SK-N-SH (cell line): ENCODE measurements at regions not wholly inside any gene's neighbourhood (a gene's known extent, or its start where the extent isn't known, plus 50 kb on each side); places are given as distances from the start of the nearest gene placed in this dataset.

Source experiments
- CTCF ChIA-PET: fragments of 300-600, 350-600 bp; formaldehyde crosslinking; extraction: SDS; loops from one replicate; lab custom pipeline; 2021; lab: Yijun Ruan, JAX
- POLR2A ChIA-PET: fragments of 350-600 bp; sonication (Branson Sonifier 250); formaldehyde crosslinking; extraction: SDS; loops from one replicate; lab custom pipeline; 2020; ENCODE audit warnings: antibody characterized with exemption, inconsistent platforms; lab: Yijun Ruan, JAX
- DNase-seq: peaks from one replicate; pipeline ENCODE4 v3.0.0; 2012
- H2AFZ ChIP-seq: fragments of 200-600 bp; sonication (generic); 2 replicates; pipeline ENCODE4 v1.8.1; 2016; ENCODE audit warnings: antibody characterized with exemption, mild to moderate bottlenecking, low read depth
- H3F3A ChIP-seq: fragments of 200-600 bp; sonication (generic); replicated peaks from 2 replicates; pipeline ENCODE3; 2016; ENCODE audit warnings: antibody characterized with exemption, mild to moderate bottlenecking; ENCODE audit not compliant: insufficient read depth
- H3K27ac ChIP-seq, 2 experiments: fragments of 200-500 bp in 1 of 2; fragments of 200-600 bp in 1 of 2; sonication (Bioruptor generic) in 1 of 2; sonication (generic), shearing (Covaris generic) in 1 of 2; 2 replicates each; pipeline versions ENCODE4 v1.5.1 to v1.6.1; 2014 to 2016; ENCODE audit warnings: low read depth in 2 of 2, inconsistent platforms in 1 of 2, low read length in 1 of 2, mild to moderate bottlenecking in 1 of 2, mixed read lengths in 1 of 2
- H3K27me3 ChIP-seq: fragments of 200-600 bp; sonication (generic), shearing (Covaris generic); 2 replicates; pipeline ENCODE4 v1.6.1; 2016; ENCODE audit warnings: mixed run types; ENCODE audit not compliant: insufficient read depth
- H3K36me3 ChIP-seq, 2 experiments: fragments of 200-500 bp in 1 of 2; fragments of 200-600 bp in 1 of 2; sonication (Bioruptor generic) in 1 of 2; sonication (generic) in 1 of 2; replicated peaks in 1 of 2; 2 replicates each; pipeline versions ENCODE3 to v1.5.1; 2014 to 2016; ENCODE audit warnings: low read length in 1 of 2, mild to moderate bottlenecking in 1 of 2; ENCODE audit not compliant: insufficient read depth in 2 of 2, control insufficient read depth in 1 of 2
- H3K4me1 ChIP-seq, 2 experiments: fragments of 200-500 bp in 1 of 2; fragments of 200-600 bp in 1 of 2; sonication (Bioruptor generic) in 1 of 2; sonication (generic), shearing (Covaris generic) in 1 of 2; 2 replicates each; pipeline versions ENCODE4 v1.5.1 to v1.6.1; 2014 to 2016; ENCODE audit warnings: low read depth in 1 of 2, low read length in 1 of 2, mixed run types in 1 of 2; ENCODE audit not compliant: insufficient read depth in 2 of 2, control insufficient read depth in 1 of 2
- H3K4me2 ChIP-seq: fragments of 200-600 bp; sonication (generic), shearing (Covaris generic); 2 replicates; pipeline ENCODE4 v1.6.1; 2017; ENCODE audit warnings: mixed run types
- H3K4me3 ChIP-seq, 2 experiments: fragments of 200-500 bp in 1 of 2; fragments of 200-600 bp in 1 of 2; sonication (Bioruptor generic) in 1 of 2; sonication (generic), shearing (Covaris generic) in 1 of 2; 2 replicates each; pipeline versions ENCODE4 v1.5.1 to v1.8.1; 2014 to 2016; ENCODE audit warnings: low read depth in 2 of 2, inconsistent platforms in 1 of 2, low read length in 1 of 2, mild to moderate bottlenecking in 1 of 2, mixed read lengths in 1 of 2, moderate library complexity in 1 of 2
- H3K79me2 ChIP-seq: fragments of 200-600 bp; sonication (generic); 2 replicates; pipeline ENCODE4 v1.8.1; 2017; ENCODE audit warnings: mild to moderate bottlenecking; ENCODE audit not compliant: insufficient read depth
- H3K9ac ChIP-seq: fragments of 200-600 bp; sonication (generic); 2 replicates; pipeline ENCODE4 v1.6.1; 2017; ENCODE audit warnings: mixed run types
- H3K9me2 ChIP-seq: fragments of 200-600 bp; sonication (generic); 2 replicates; pipeline ENCODE4 v1.6.1; 2017; ENCODE audit warnings: mixed run types
- H3K9me3 ChIP-seq: fragments of 200-600 bp; sonication (generic); 2 replicates; pipeline ENCODE4 v1.6.1; 2017; ENCODE audit warnings: mixed run types, mild to moderate bottlenecking, moderate library complexity
- H4K20me1 ChIP-seq: fragments of 200-600 bp; sonication (generic); 2 replicates; pipeline ENCODE4 v1.6.1; 2017; ENCODE audit warnings: mild to moderate bottlenecking, mixed run types; ENCODE audit not compliant: insufficient read depth
- ELF1 ChIP-seq: IDR thresholded peaks from 2 replicates; pipeline ENCODE4 v1.4.0; 2012
- EP300 ChIP-seq, 2 experiments: IDR thresholded peaks; 2 replicates each; pipeline versions ENCODE4 v1.4.0 to v1.6.1; 2012; ENCODE audit warnings: borderline replicate concordance in 1 of 2, low read depth in 1 of 2, low read length in 1 of 2
- EZH2phosphoT487 ChIP-seq: fragments of 200-600 bp; sonication (generic); IDR thresholded peaks from 2 replicates; pipeline ENCODE4 v1.6.1; 2017; ENCODE audit warnings: low read depth, mixed run types, mild to moderate bottlenecking, antibody characterized with exemption, moderate library complexity, borderline replicate concordance
- FOXJ3 ChIP-seq: sonication (generic); formaldehyde crosslinking; IDR thresholded peaks from 2 replicates; pipeline ENCODE4 v1.5.1; 2020; ENCODE audit warnings: mild to moderate bottlenecking, missing genetic modification reagents
- IRF3 ChIP-seq: fragments of 150-350 bp; IDR thresholded peaks from 2 replicates; pipeline ENCODE4 v1.6.1; 2016; ENCODE audit warnings: mild to moderate bottlenecking, low read depth, low read length
- JUND ChIP-seq: IDR thresholded peaks from 2 replicates; pipeline ENCODE4 v1.4.0; 2012
- MXI1 ChIP-seq: IDR thresholded peaks from 2 replicates; pipeline ENCODE4 v1.6.1; 2012; ENCODE audit warnings: mild to moderate bottlenecking, low read depth, low read length, improper control_type of control experiment
- NFIC ChIP-seq: IDR thresholded peaks from 2 replicates; pipeline ENCODE4 v1.4.0; 2012; ENCODE audit warnings: borderline replicate concordance
- NRF1 ChIP-seq: IDR thresholded peaks from 2 replicates; pipeline ENCODE4 v1.6.1; 2012; ENCODE audit warnings: low read depth, mild to moderate bottlenecking, low read length
- PBX3 ChIP-seq: IDR thresholded peaks from 2 replicates; pipeline ENCODE4; 2012
- RAD21 ChIP-seq: IDR thresholded peaks from 2 replicates; pipeline ENCODE4 v1.6.1; 2012; ENCODE audit warnings: mild to moderate bottlenecking, low read length
- REST ChIP-seq: IDR thresholded peaks from 2 replicates; pipeline ENCODE4 v1.6.1; 2012; ENCODE audit warnings: mild to moderate bottlenecking, low read depth, low read length, moderate library complexity
- RXRA ChIP-seq: IDR thresholded peaks from 2 replicates; pipeline ENCODE4 v1.4.0; 2012; ENCODE audit warnings: low read depth, mild to moderate bottlenecking, borderline replicate concordance
- SIN3A ChIP-seq: IDR thresholded peaks from 2 replicates; pipeline ENCODE4 v1.6.1; 2012; ENCODE audit warnings: low read depth, mild to moderate bottlenecking, low read length, moderate library complexity, borderline replicate concordance
- SMC3 ChIP-seq: IDR thresholded peaks from 2 replicates; pipeline ENCODE4 v1.6.1; 2012; ENCODE audit warnings: low read depth, low read length, improper control_type of control experiment
- TAF1 ChIP-seq: IDR thresholded peaks from 2 replicates; pipeline ENCODE4 v1.6.1; 2012; ENCODE audit warnings: low read depth, mild to moderate bottlenecking, low read length, moderate library complexity, borderline replicate concordance
- TCF12 ChIP-seq: IDR thresholded peaks from 2 replicates; pipeline ENCODE4 v1.4.0; 2012
- TEAD4 ChIP-seq: IDR thresholded peaks from 2 replicates; pipeline ENCODE4 v1.4.0; 2012; ENCODE audit warnings: mild to moderate bottlenecking, borderline replicate concordance; ENCODE audit not compliant: insufficient read depth
- USF2 ChIP-seq: fragments of 150-350 bp; IDR thresholded peaks from 2 replicates; pipeline ENCODE4 v1.6.1; 2017; ENCODE audit warnings: antibody characterized with exemption, low read length, low read depth, borderline replicate concordance
- WGBS: methylation state at CpG from one replicate; pipeline ENCODE4 v1.1.6; 2017; ENCODE audit warnings: low lambda C conversion rate; 5-methylcytosine and 5-hydroxymethylcytosine counted together

GRCh38 chr3:139120086-139121056 is 75.7 kb upstream of the PRR23C start:
- H3F3A ChIP-seq = no peaks in the 10 kb centered on the region
- no peak overlapping the region for H3K4me2 ChIP-seq
- no peak for DNase-seq
- H2AFZ ChIP-seq = no peak overlapping the region
- POLR2A ChIA-PET = no interaction called here
- H4K20me1 ChIP-seq = no peaks in the 10 kb centered on the region
- H3K4me3 ChIP-seq = no peak overlapping the region
- 51% methylated on average over 8 of the region's 9 CpGs for WGBS
- H3K9me3 ChIP-seq = no peaks in the 10 kb centered on the region
- TF ChIP-seq IRF3 (no peak), TEAD4 (no peak), RXRA (no peak), NFIC (no peak), ELF1 (no peak)
- H3K9me2 ChIP-seq = no peaks in the 10 kb centered on the region
- no peak overlapping the region for H3K27ac ChIP-seq
- H3K27me3 ChIP-seq = no peaks in the 10 kb centered on the region
- H3K9ac ChIP-seq = no peak overlapping the region
- H3K36me3 ChIP-seq = no peaks in the 10 kb centered on the region
- H3K4me1 ChIP-seq = no peaks in the 10 kb centered on the region
- no peaks in the 10 kb centered on the region for H3K79me2 ChIP-seq
- CTCF ChIA-PET = interaction anchor here (0.6 to 4.0 kb wide), 5 partner anchors 9 to 355 kb away, joined by 3 to 26 read pairs (median 3); no protein-coding TSS in a partner anchor

- H2AFZ ChIP-seq = no peak overlapping the region
- no peaks in the 10 kb centered on the region for H3F3A ChIP-seq
- ChIA-PET CTCF (interaction anchor here (1.6 to 4.0 kb wide), 2 partner anchors 10 to 207 kb away, joined by 5 to 26 read pairs; no protein-coding TSS in a partner anchor), POLR2A (no interaction called here)
- no peak for TF ChIP-seq FOXJ3
- no peak for TF ChIP-seq TEAD4
- no peak for TF ChIP-seq SIN3A
- no peak for TF ChIP-seq SMC3
- no peak for TF ChIP-seq MXI1
- TF ChIP-seq USF2 = no peak
- no peak for TF ChIP-seq RAD21
- no peak for TF ChIP-seq EZH2phosphoT487
- no peak for TF ChIP-seq PBX3
- no peak for TF ChIP-seq NRF1
- TF ChIP-seq REST = no peak
- no peak for TF ChIP-seq TCF12
- TF ChIP-seq TAF1 = no peak
- TF ChIP-seq EP300 (IDR thresholded peaks at IDR 0.05; ENCODE audit: borderline replicate concordance in 1 of 2, low read depth in 1 of 2, low read length in 1 of 2) = no peak
- no peak for TF ChIP-seq JUND
- DNase-seq = no peak
- no peaks in the 10 kb centered on the region for H3K36me3 ChIP-seq
- H3K27ac ChIP-seq = no peak overlapping the region
- 40% methylated on average over 8 of the region's 8 CpGs for WGBS
- no peaks in the 10 kb centered on the region for H4K20me1 ChIP-seq
- no peaks in the 10 kb centered on the region for H3K4me1 ChIP-seq
- H3K27me3 ChIP-seq = no peaks in the 10 kb centered on the region
- no peaks in the 10 kb centered on the region for H3K79me2 ChIP-seq
- no peak overlapping the region for H3K4me2 ChIP-seq
- H3K9me2 ChIP-seq = no peaks in the 10 kb centered on the region
- no peak overlapping the region for H3K9ac ChIP-seq
- no peaks in the 10 kb centered on the region for H3K9me3 ChIP-seq
- no peak overlapping the region for H3K4me3 ChIP-seq
Observed at GRCh38 chr3:139121513-139122220, 77.0 kb upstream of the PRR23C start.
